GM21723 (cell line): ENCODE measurements at regions not wholly inside any gene's neighbourhood (a gene's known extent, or its start where the extent isn't known, plus 50 kb on each side); places are given as distances from the start of the nearest gene placed in this dataset.

Experiments used
- ATAC-seq: cut with Tn5 transposase; IDR thresholded peaks from one replicate; pipeline ENCODE4 v1.9.1; 2021; ENCODE audit warnings: mild to moderate bottlenecking, moderate library complexity; ENCODE audit not compliant: unreplicated experiment

GRCh38 chr6:91366781-91367180 is 779.9 kb upstream of the MAP3K7 start:
- ATAC-seq = no peak

- ATAC-seq = no peak
Observed at GRCh38 chr6:91358986-91359385, 772.1 kb upstream of the MAP3K7 start.

- no peak for ATAC-seq
Observed at GRCh38 chr6:91352878-91353277, 766.0 kb upstream of the MAP3K7 start.

- ATAC-seq = no peak
Observed at GRCh38 chr6:91352321-91352720, 765.4 kb upstream of the MAP3K7 start.

GRCh38 chr6:91350146-91350908 is 763.5 kb upstream of the MAP3K7 start:
- no peak for ATAC-seq

- ATAC-seq = no peak
Observed at GRCh38 chr6:91341473-91341872, 754.6 kb upstream of the MAP3K7 start.

- no peak for ATAC-seq
Observed at GRCh38 chr6:91340896-91341395, 754.1 kb upstream of the MAP3K7 start.

- ATAC-seq = no peak
Observed at GRCh38 chr6:91337967-91338366, 751.1 kb upstream of the MAP3K7 start.

- ATAC-seq = no peak
Observed at GRCh38 chr6:91330896-91331295, 744.0 kb upstream of the MAP3K7 start.

GRCh38 chr6:91328241-91328640 is 741.4 kb upstream of the MAP3K7 start:
- no peak for ATAC-seq

GRCh38 chr6:91324711-91325110 is 737.8 kb upstream of the MAP3K7 start:
- ATAC-seq = no peak

- ATAC-seq = no peak
Observed at GRCh38 chr6:91317984-91318383, 731.1 kb upstream of the MAP3K7 start.

GRCh38 chr6:91317247-91317835 is 730.5 kb upstream of the MAP3K7 start:
- no peak for ATAC-seq

GRCh38 chr6:91310178-91310577 is 723.3 kb upstream of the MAP3K7 start:
- ATAC-seq = no peak

GRCh38 chr6:91305755-91306154 is 718.9 kb upstream of the MAP3K7 start:
- ATAC-seq = no peak

GRCh38 chr6:91304521-91304920 is 717.6 kb upstream of the MAP3K7 start:
- ATAC-seq = no peak

- ATAC-seq = no peak
Observed at GRCh38 chr6:91303326-91303725, 716.5 kb upstream of the MAP3K7 start.

- ATAC-seq = no peak
Observed at GRCh38 chr6:91299544-91300491, 712.9 kb upstream of the MAP3K7 start.

- no peak for ATAC-seq
Observed at GRCh38 chr6:91298543-91299145, 711.8 kb upstream of the MAP3K7 start.

- ATAC-seq = no peak
Observed at GRCh38 chr6:91293395-91293794, 706.5 kb upstream of the MAP3K7 start.

GRCh38 chr6:91291071-91291470 is 704.2 kb upstream of the MAP3K7 start:
- ATAC-seq = no peak
